A549 (cell line): ENCODE measurements at regions not wholly inside any gene's neighbourhood (a gene's known extent, or its start where the extent isn't known, plus 50 kb on each side); places are given as distances from the start of the nearest gene placed in this dataset.

Source experiments
- CBX8 ChIP-seq: fragments of 200-600 bp; sonication (generic); IDR thresholded peaks from 2 replicates; pipeline ENCODE4 v1.6.1; 2016
- JUN ChIP-seq, 2 experiments: fragments of >200 bp; sonication (Bioruptor Twin); formaldehyde crosslinking; IDR thresholded peaks; 2 replicates in 1 of 2; 3 replicates in 1 of 2; pipeline ENCODE4 v1.6.1; 2016 to 2017
- JUNB ChIP-seq: fragments of >200 bp; sonication (Bioruptor Twin); formaldehyde crosslinking; IDR thresholded peaks from 2 replicates; pipeline ENCODE4 v1.6.1; 2016
- KDM1A ChIP-seq: fragments of 200-600 bp; sonication (generic); IDR thresholded peaks from 2 replicates; pipeline ENCODE4 v1.6.1; 2016; ENCODE audit warnings: low read depth, mild to moderate bottlenecking
- PHF8 ChIP-seq: fragments of 200-600 bp; sonication (generic); IDR thresholded peaks from 2 replicates; pipeline ENCODE4 v1.6.1; 2016; ENCODE audit warnings: low read depth, mild to moderate bottlenecking, antibody characterized with exemption, moderate library complexity, borderline replicate concordance
- POLR2A ChIP-seq: IDR thresholded peaks from 2 replicates; pipeline ENCODE4 v1.6.1; 2012; ENCODE audit warnings: mild to moderate bottlenecking, low read length
- RAD21 ChIP-seq, 2 experiments: fragments of >200 bp in 1 of 2; sonication (Bioruptor Twin) in 1 of 2; formaldehyde crosslinking in 1 of 2; IDR thresholded peaks in 1 of 2; conservative IDR thresholded peaks in 1 of 2; 2 replicates in 1 of 2; 3 replicates in 1 of 2; pipeline ENCODE4 v1.6.1; 2012 to 2018; ENCODE audit warnings: inconsistent platforms in 1 of 2
- TF ChIP-seq, protein P1 (sequence below): fragments of >200 bp; sonication (Bioruptor Twin); formaldehyde crosslinking; IDR thresholded peaks from 3 replicates; pipeline ENCODE4 v1.5.1; 2016
- TF ChIP-seq, protein P2 (sequence below): fragments of 200-600 bp; sonication (generic); IDR thresholded peaks from 2 replicates; pipeline ENCODE4 v1.6.1; 2016; ENCODE audit warnings: antibody characterized with exemption, mild to moderate bottlenecking, moderate library complexity
- TF ChIP-seq, protein P3 (sequence below): IDR thresholded peaks from 2 replicates; pipeline ENCODE4 v1.6.1; 2012

DNA sequence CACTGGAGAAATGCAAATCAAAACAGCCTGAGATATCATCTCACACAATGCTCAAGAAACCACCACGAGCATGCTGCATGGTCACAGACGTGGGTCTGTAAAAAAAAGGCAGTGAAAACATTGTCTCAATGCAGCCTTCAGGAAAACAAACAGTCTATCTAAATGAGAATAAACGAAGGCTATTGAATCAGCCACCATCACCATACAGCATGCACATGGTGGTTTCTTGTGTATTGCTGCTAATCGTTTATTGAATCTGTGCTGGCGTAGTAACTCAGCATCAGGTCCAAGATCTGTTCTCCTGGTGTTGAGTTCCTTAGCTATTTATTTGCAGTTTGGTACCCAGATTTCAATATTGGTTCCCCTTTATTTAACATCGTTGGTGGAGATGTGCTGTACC is 1115.0 kb downstream of the CDH18 start:
- TF ChIP-seq, protein P1, sequence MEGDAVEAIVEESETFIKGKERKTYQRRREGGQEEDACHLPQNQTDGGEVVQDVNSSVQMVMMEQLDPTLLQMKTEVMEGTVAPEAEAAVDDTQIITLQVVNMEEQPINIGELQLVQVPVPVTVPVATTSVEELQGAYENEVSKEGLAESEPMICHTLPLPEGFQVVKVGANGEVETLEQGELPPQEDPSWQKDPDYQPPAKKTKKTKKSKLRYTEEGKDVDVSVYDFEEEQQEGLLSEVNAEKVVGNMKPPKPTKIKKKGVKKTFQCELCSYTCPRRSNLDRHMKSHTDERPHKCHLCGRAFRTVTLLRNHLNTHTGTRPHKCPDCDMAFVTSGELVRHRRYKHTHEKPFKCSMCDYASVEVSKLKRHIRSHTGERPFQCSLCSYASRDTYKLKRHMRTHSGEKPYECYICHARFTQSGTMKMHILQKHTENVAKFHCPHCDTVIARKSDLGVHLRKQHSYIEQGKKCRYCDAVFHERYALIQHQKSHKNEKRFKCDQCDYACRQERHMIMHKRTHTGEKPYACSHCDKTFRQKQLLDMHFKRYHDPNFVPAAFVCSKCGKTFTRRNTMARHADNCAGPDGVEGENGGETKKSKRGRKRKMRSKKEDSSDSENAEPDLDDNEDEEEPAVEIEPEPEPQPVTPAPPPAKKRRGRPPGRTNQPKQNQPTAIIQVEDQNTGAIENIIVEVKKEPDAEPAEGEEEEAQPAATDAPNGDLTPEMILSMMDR: no peak
- TF ChIP-seq RAD21 (conservative IDR thresholded peaks at IDR 0.05 in 1 of 2, IDR thresholded peaks at IDR 0.05 in 1 of 2) (no peak), JUNB (no peak), JUN (IDR thresholded peaks at IDR 0.05) (no peak), CBX8 (no peak), PHF8 (no peak), POLR2A (no peak), KDM1A (no peak)
- TF ChIP-seq, protein P2, sequence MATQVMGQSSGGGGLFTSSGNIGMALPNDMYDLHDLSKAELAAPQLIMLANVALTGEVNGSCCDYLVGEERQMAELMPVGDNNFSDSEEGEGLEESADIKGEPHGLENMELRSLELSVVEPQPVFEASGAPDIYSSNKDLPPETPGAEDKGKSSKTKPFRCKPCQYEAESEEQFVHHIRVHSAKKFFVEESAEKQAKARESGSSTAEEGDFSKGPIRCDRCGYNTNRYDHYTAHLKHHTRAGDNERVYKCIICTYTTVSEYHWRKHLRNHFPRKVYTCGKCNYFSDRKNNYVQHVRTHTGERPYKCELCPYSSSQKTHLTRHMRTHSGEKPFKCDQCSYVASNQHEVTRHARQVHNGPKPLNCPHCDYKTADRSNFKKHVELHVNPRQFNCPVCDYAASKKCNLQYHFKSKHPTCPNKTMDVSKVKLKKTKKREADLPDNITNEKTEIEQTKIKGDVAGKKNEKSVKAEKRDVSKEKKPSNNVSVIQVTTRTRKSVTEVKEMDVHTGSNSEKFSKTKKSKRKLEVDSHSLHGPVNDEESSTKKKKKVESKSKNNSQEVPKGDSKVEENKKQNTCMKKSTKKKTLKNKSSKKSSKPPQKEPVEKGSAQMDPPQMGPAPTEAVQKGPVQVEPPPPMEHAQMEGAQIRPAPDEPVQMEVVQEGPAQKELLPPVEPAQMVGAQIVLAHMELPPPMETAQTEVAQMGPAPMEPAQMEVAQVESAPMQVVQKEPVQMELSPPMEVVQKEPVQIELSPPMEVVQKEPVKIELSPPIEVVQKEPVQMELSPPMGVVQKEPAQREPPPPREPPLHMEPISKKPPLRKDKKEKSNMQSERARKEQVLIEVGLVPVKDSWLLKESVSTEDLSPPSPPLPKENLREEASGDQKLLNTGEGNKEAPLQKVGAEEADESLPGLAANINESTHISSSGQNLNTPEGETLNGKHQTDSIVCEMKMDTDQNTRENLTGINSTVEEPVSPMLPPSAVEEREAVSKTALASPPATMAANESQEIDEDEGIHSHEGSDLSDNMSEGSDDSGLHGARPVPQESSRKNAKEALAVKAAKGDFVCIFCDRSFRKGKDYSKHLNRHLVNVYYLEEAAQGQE: no peak
- TF ChIP-seq, protein P3, sequence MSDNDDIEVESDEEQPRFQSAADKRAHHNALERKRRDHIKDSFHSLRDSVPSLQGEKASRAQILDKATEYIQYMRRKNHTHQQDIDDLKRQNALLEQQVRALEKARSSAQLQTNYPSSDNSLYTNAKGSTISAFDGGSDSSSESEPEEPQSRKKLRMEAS: no peak
